Heart left ventricle (tissue), 13 donors: ENCODE measurements at regions not wholly inside any gene's neighbourhood (a gene's known extent, or its start where the extent isn't known, plus 50 kb on each side); places are given as distances from the start of the nearest gene placed in this dataset.

Experiments used
- CTCF ChIP-seq, 12 donors: fragments of 200-600 bp; sonication (generic) in 4 of 12; IDR thresholded peaks; one replicate each; pipeline versions ENCODE4 v1.5.0 to v1.8.0; 2018 to 2022; ENCODE audit warnings: antibody characterized with exemption in 12 of 12, mild to moderate bottlenecking in 5 of 12
- POLR2A ChIP-seq, 2 donors: fragments of 450-650 bp; IDR thresholded peaks; one replicate each; pipeline ENCODE4 v1.6.1; 2017; ENCODE audit warnings: antibody characterized with exemption in 2 of 2, mild to moderate bottlenecking in 2 of 2, moderate library complexity in 2 of 2
- donor health status: ischemic (EF 13 %, LVEDD 7.1; RV severe dilation, severe dysfunction).
- donor health status: DM: no; HTN: yes; CAD: no.
- donor health status: DM: no; HTN: no; CAD: no.
- donor health status: ischemic (EF 25% LVEDD 6.9; RV normal size, moderate dysfunction).
- donor health status: ischemic (EF 25% LVEDD 5.7; RV mildly dilated, moderate dysfunction).
- donor health status: ischemic (EF 35%, LVEDD 5.7; RV mildly dilated, moderate dysfunction).
- donor health status: nonischemic (EF 11% LVEDD 7.7; RV severe dilation, severe dysfunction).
- donor health status: DM: yes; HTN: yes; CAD: no.
- donor health status: PGD.
- donor health status: ischemic (EF 29% LVEDD 5.4; RV normal size, mild dysfunction).
- donor health status: nonischemic (EF 23%, LVEDD 6.1; RV moderate dilation, normal function).

GRCh38 chr2:150606380-150607060 lies 119.1 kb upstream of the RND3 start:
- TF ChIP-seq CTCF (IDR thresholded peaks at IDR 0.05) (no peak), POLR2A (IDR thresholded peaks at IDR 0.05) (no peak)
